Activated naive CD8-positive, alpha-beta T cell treated with anti-CD3 and anti-CD28 coated beads, Interleukin-2, amount 10 ng/mL, durations not matched to agents 7 days and 5 days (primary cell): ENCODE measurements at regions not wholly inside any gene's neighbourhood (a gene's known extent, or its start where the extent isn't known, plus 50 kb on each side); places are given as distances from the start of the nearest gene placed in this dataset.

ENCODE experiments used
- ATAC-seq: fragments of 150-1000 bp; cut with Tn5 transposase; one replicate; pipeline ENCODE4 v1.10.0; 2021; ENCODE audit warnings: low read depth, moderate library complexity
- POLR2A ChIA-PET: fragments of 350-600 bp; sonication (Branson Sonifier 250); formaldehyde crosslinking; loops from one replicate; lab custom pipeline; 2021; ENCODE audit warnings: antibody characterized with exemption; lab: Charles Lee
- DNase-seq: peaks from one replicate; pipeline ENCODE4 v3.0.0; 2021
- H3K27ac Mint-ChIP-seq: one replicate; pipeline ENCODE4 v1.8.0; 2022; ENCODE audit warnings: mild to moderate bottlenecking, mixed read lengths
- H3K27me3 Mint-ChIP-seq: one replicate; pipeline ENCODE4 v1.8.0; 2022; ENCODE audit warnings: mild to moderate bottlenecking, moderate library complexity, mixed read lengths
- H3K36me3 Mint-ChIP-seq: one replicate; pipeline ENCODE4 v1.8.0; 2021; ENCODE audit warnings: mild to moderate bottlenecking, mixed read lengths
- H3K4me1 Mint-ChIP-seq: one replicate; pipeline ENCODE4 v1.8.0; 2021; ENCODE audit warnings: mixed read lengths
- H3K4me3 Mint-ChIP-seq: one replicate; pipeline ENCODE4 v1.8.0; 2022; ENCODE audit warnings: mild to moderate bottlenecking, moderate library complexity, mixed read lengths
- H3K9me3 Mint-ChIP-seq: one replicate; pipeline ENCODE4 v1.8.0; 2021; ENCODE audit warnings: mixed read lengths

GRCh38 chr9:7346144-7346543 lies 453.4 kb downstream of the DMAC1 start:
- DNase-seq (no peak), ATAC-seq (no peak)
- Mint-ChIP-seq H3K9me3 (peaks cover 3% of the 10 kb centered on the region), H3K27ac (no peak overlapping the region), H3K36me3 (no peaks in the 10 kb centered on the region), H3K4me1 (no peaks in the 10 kb centered on the region), H3K27me3 (peaks cover 8% of the 10 kb centered on the region), H3K4me3 (no peak overlapping the region)
- POLR2A ChIA-PET: no interaction called here

DNA sequence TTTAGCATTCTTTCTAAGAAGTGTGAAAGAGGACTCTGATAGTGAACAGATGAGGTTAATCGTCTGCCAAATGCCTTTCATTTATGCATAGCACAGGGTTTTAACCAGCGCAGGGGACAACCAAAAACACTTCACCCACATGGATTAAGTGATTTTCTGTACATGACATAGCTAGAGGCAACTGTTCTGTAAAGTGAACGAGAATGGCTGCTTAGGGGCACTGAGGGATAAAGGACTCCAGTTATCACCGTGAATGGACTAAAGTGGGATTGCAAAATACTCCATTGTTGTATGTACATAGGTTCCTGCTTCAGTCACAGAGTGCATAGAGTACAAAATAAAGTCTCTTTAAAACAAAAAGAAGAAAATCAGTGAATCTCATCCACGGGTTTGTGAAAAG lies 456.8 kb downstream of the DMAC1 start:
- Mint-ChIP-seq H3K27me3 (peaks cover 15% of the 10 kb centered on the region), H3K9me3 (peaks cover 2% of the 10 kb centered on the region), H3K4me1 (no peaks in the 10 kb centered on the region), H3K4me3 (no peak overlapping the region), H3K27ac (no peak overlapping the region), H3K36me3 (no peaks in the 10 kb centered on the region)
- POLR2A ChIA-PET: no interaction called here
- ATAC-seq: no peak
- DNase-seq: no peak

GRCh38 chr9:7342229-7342628 lies 457.3 kb downstream of the DMAC1 start:
- Mint-ChIP-seq H3K27me3 (peaks cover 19% of the 10 kb centered on the region), H3K4me3 (no peak overlapping the region), H3K4me1 (no peaks in the 10 kb centered on the region), H3K36me3 (no peaks in the 10 kb centered on the region), H3K27ac (no peak overlapping the region), H3K9me3 (peaks cover 2% of the 10 kb centered on the region)
- DNase-seq: no peak
- POLR2A ChIA-PET: no interaction called here
- ATAC-seq: no peak

GRCh38 chr9:7341571-7341970 lies 458.0 kb downstream of the DMAC1 start:
- Mint-ChIP-seq H3K27me3 (peaks cover 20% of the 10 kb centered on the region), H3K4me1 (no peaks in the 10 kb centered on the region), H3K36me3 (no peaks in the 10 kb centered on the region), H3K9me3 (peaks cover 2% of the 10 kb centered on the region), H3K27ac (no peak overlapping the region), H3K4me3 (no peak overlapping the region)
- POLR2A ChIA-PET: no interaction called here
- DNase-seq: no peak
- no peak for ATAC-seq

GRCh38 chr9:7340451-7340850 lies 459.1 kb downstream of the DMAC1 start:
- no peaks in the 10 kb centered on the region for H3K36me3 Mint-ChIP-seq
- H3K4me1 Mint-ChIP-seq: no peaks in the 10 kb centered on the region
- no peak for DNase-seq
- POLR2A ChIA-PET: no interaction called here
- H3K27me3 Mint-ChIP-seq: peaks cover 23% of the 10 kb centered on the region
- ATAC-seq: no peak
- H3K27ac Mint-ChIP-seq: no peak overlapping the region
- peaks cover 2% of the 10 kb centered on the region for H3K9me3 Mint-ChIP-seq
- no peak overlapping the region for H3K4me3 Mint-ChIP-seq

GRCh38 chr9:7338586-7339281 lies 460.8 kb downstream of the DMAC1 start:
- H3K4me1 Mint-ChIP-seq: no peaks in the 10 kb centered on the region
- no peak overlapping the region for H3K4me3 Mint-ChIP-seq
- no peak for ATAC-seq
- H3K27ac Mint-ChIP-seq: no peak overlapping the region
- peaks cover 16% of the 10 kb centered on the region for H3K27me3 Mint-ChIP-seq
- H3K9me3 Mint-ChIP-seq: no peaks in the 10 kb centered on the region
- POLR2A ChIA-PET: no interaction called here
- no peak for DNase-seq
- H3K36me3 Mint-ChIP-seq: no peaks in the 10 kb centered on the region

GRCh38 chr9:7336356-7337065 lies 463.1 kb downstream of the DMAC1 start:
- Mint-ChIP-seq H3K9me3 (no peaks in the 10 kb centered on the region), H3K4me1 (no peaks in the 10 kb centered on the region), H3K4me3 (no peak overlapping the region), H3K27me3 (peaks cover 16% of the 10 kb centered on the region), H3K36me3 (no peaks in the 10 kb centered on the region), H3K27ac (no peak overlapping the region)
- ATAC-seq (no peak), DNase-seq (no peak)
- POLR2A ChIA-PET: no interaction called here

DNA sequence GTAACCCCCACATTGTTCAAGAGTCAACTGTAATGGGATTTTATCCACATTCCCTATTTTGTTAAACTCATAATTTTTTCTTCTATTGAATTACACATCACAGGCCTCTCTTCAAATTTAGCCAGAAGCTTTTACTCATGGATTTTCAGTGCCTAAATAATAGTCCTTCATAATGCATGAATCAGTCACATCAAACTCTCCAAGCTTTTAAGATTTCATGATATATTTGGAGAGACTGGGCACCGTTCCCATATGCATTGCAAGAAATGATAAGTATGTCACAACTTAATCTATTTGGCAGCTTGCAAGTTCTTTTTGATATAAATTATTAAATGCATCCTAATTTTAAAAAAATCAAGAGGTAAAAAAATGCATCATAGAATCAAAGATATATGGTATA lies 465.9 kb downstream of the DMAC1 start:
- Mint-ChIP-seq H3K27me3 (peaks cover 14% of the 10 kb centered on the region), H3K4me3 (no peak overlapping the region), H3K9me3 (no peaks in the 10 kb centered on the region), H3K4me1 (no peaks in the 10 kb centered on the region), H3K27ac (no peak overlapping the region), H3K36me3 (no peaks in the 10 kb centered on the region)
- DNase-seq (no peak), ATAC-seq (no peak)
- POLR2A ChIA-PET: no interaction called here

DNA sequence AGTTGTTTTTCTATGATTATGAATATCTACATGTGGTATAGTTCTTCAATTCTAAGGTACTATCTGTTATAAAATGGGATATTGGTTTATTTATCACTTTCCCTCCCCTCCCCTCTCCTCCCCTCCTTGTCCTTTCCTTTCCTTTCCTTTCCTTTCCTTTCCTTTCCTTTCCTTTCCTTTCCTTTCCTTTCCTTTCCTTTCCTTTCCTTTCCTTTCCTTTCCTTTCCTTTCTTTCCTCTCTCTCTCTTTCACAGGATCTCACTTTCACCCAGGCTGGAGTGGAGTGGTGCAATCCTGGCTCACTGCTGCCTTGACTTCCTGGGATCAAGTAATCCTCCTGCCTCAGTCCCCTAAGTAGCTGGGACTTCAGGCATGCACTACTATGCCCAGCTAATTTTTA lies 466.8 kb downstream of the DMAC1 start:
- H3K4me1 Mint-ChIP-seq: no peaks in the 10 kb centered on the region
- H3K9me3 Mint-ChIP-seq: no peaks in the 10 kb centered on the region
- H3K4me3 Mint-ChIP-seq: no peak overlapping the region
- no peak for DNase-seq
- POLR2A ChIA-PET: no interaction called here
- H3K27ac Mint-ChIP-seq: no peak overlapping the region
- ATAC-seq: no peak
- H3K27me3 Mint-ChIP-seq: peaks cover 14% of the 10 kb centered on the region
- H3K36me3 Mint-ChIP-seq: no peaks in the 10 kb centered on the region

GRCh38 chr9:7328453-7328852 lies 471.1 kb downstream of the DMAC1 start:
- H3K4me3 Mint-ChIP-seq: no peak overlapping the region
- H3K27me3 Mint-ChIP-seq: peaks cover 5% of the 10 kb centered on the region
- no peaks in the 10 kb centered on the region for H3K4me1 Mint-ChIP-seq
- H3K9me3 Mint-ChIP-seq: no peaks in the 10 kb centered on the region
- POLR2A ChIA-PET: no interaction called here
- DNase-seq (no peak), ATAC-seq (no peak)
- no peaks in the 10 kb centered on the region for H3K36me3 Mint-ChIP-seq
- no peak overlapping the region for H3K27ac Mint-ChIP-seq

- Mint-ChIP-seq H3K27me3 (peaks cover 7% of the 10 kb centered on the region), H3K4me1 (no peaks in the 10 kb centered on the region), H3K4me3 (no peak overlapping the region), H3K9me3 (no peaks in the 10 kb centered on the region), H3K27ac (no peak overlapping the region), H3K36me3 (no peaks in the 10 kb centered on the region)
- DNase-seq (no peak), ATAC-seq (no peak)
- POLR2A ChIA-PET: no interaction called here
Observed at GRCh38 chr9:7325995-7326394, 473.6 kb downstream of the DMAC1 start.

- no peak overlapping the region for H3K4me3 Mint-ChIP-seq
- H3K27ac Mint-ChIP-seq: no peak overlapping the region
- no peaks in the 10 kb centered on the region for H3K9me3 Mint-ChIP-seq
- H3K4me1 Mint-ChIP-seq: no peaks in the 10 kb centered on the region
- POLR2A ChIA-PET: no interaction called here
- H3K36me3 Mint-ChIP-seq: no peaks in the 10 kb centered on the region
- DNase-seq (no peak), ATAC-seq (no peak)
- peaks cover 8% of the 10 kb centered on the region for H3K27me3 Mint-ChIP-seq
Observed at GRCh38 chr9:7324152-7324598, 475.4 kb downstream of the DMAC1 start.

- H3K36me3 Mint-ChIP-seq: no peaks in the 10 kb centered on the region
- H3K4me1 Mint-ChIP-seq: peaks cover 1% of the 10 kb centered on the region
- no peaks in the 10 kb centered on the region for H3K9me3 Mint-ChIP-seq
- no peak overlapping the region for H3K4me3 Mint-ChIP-seq
- no peak for ATAC-seq
- POLR2A ChIA-PET: no interaction called here
- no peak for DNase-seq
- H3K27me3 Mint-ChIP-seq: peaks cover 23% of the 10 kb centered on the region
- H3K27ac Mint-ChIP-seq: no peak overlapping the region
Observed at GRCh38 chr9:7320841-7321240, 478.7 kb downstream of the DMAC1 start.

DNA sequence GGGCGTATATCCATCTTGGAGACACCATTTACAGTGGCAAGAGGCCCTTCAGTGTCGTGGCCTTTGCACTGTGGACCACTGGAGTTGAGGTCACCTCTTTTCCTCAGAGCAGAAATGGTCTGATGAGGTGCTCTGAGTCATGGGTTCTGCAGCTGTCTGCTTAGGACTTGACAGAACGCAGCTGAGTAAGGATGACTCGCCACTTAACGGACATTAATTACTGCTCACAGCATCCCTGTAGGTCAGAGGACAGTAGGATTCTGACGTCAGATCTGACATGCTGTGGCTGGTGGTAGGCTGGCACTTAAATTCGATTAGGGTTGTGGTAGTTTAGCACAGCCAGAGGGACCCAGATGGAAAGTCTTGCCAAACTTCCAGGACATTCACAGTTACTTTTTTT lies 479.4 kb downstream of the DMAC1 start:
- DNase-seq (no peak), ATAC-seq (no peak)
- Mint-ChIP-seq H3K4me3 (no peak overlapping the region), H3K27me3 (peaks cover 25% of the 10 kb centered on the region), H3K27ac (no peak overlapping the region), H3K9me3 (peaks cover 6% of the 10 kb centered on the region), H3K36me3 (no peaks in the 10 kb centered on the region), H3K4me1 (peaks cover 1% of the 10 kb centered on the region)
- POLR2A ChIA-PET: interaction anchor here (0.6 kb wide), 1 partner anchor 402 kb away, joined by 4 read pairs; no protein-coding TSS in a partner anchor
